ENCODE measurements at regions not wholly inside any gene's neighbourhood (a gene's known extent, or its start where the extent isn't known, plus 50 kb on each side); places are given as distances from the start of the nearest gene placed in this dataset.

DNA sequence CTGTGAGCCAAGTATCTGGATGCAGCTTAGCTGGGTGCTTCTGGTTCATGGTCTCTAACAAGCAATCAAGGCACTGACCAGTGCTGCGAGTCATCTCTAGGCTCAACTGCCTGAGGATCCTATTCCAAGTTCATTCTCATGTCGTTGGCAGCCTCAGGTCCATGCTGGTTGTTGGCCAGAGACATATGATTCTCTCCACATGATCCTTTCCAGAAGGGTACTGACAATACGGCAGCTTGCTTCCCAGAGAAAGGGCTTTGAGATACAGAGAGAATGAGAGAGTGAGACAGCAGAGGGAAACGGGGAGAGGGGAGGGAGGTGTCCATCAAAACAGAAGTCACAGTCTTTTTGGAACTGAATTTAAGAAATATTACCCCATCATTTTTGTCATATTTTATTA, 405.6 kb downstream of the XPNPEP1 start:
- TF ChIP-seq CTCF (conservative IDR thresholded peaks at IDR 0.05; ENCODE audit: low read depth, low read length) (no peak), POLR2A (IDR thresholded peaks at IDR 0.05; ENCODE audit: low read depth, low read length) (no peak), NFE2L2 (IDR thresholded peaks at IDR 0.05; ENCODE audit: low read depth, low read length) (no peak), SMC3 (IDR thresholded peaks at IDR 0.05; ENCODE audit: low read depth, low read length) (no peak), MAZ (IDR thresholded peaks at IDR 0.05; ENCODE audit: borderline replicate concordance, low read depth, low read length) (no peak), USF2 (IDR thresholded peaks at IDR 0.05; ENCODE audit: low read depth, low read length) (no peak)

Measured in IMR-90 (cell line).